Cardiac fibroblast (primary cell): ENCODE measurements at regions not wholly inside any gene's neighbourhood (a gene's known extent, or its start where the extent isn't known, plus 50 kb on each side); places are given as distances from the start of the nearest gene placed in this dataset.

Experiments used
- DNase-seq, 2 donors: peaks; one replicate each; pipeline versions ENCODE4 v3.0.0 to v3.0.0-alpha.2; 2010; ENCODE audit warnings: low read depth in 2 of 2
- H3K4me3 ChIP-seq, 2 donors: replicated peaks in 1 of 2; 1 replicate in 1 of 2; 2 replicates in 1 of 2; pipeline ENCODE4 v1.5.1; 2011; ENCODE audit warnings: low read depth in 2 of 2, low read length in 2 of 2, mild to moderate bottlenecking in 2 of 2, moderate library complexity in 1 of 2
- CTCF ChIP-seq: IDR thresholded peaks from one replicate; pipeline ENCODE4 v1.5.1; 2011; ENCODE audit warnings: low read depth, mild to moderate bottlenecking, low read length, inconsistent platforms

DNA sequence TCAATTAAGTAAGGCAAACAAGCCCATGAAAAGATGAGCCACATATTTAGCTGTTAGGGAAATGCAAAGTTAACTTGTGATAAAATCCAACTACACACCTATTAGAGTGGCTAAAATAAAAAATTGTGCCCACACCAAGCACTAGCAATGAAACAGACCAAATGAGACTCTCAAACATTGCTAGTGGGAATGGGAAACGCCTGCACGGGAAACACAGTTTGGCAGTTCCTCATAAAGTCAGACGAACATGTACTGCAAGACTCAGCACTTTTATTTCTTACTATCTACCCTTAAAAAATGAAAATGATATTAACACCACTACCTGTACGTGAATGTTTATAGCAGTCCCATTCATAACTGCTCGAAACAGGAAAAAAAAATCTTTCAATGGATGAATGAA, 392.1 kb upstream of the NOX3 start:
- no peak for DNase-seq
- no peak overlapping the region for H3K4me3 ChIP-seq
- no peak for TF ChIP-seq CTCF

GRCh38 chr6:155837474-155837873, 381.8 kb upstream of the NOX3 start:
- TF ChIP-seq CTCF, result no peak
- no peak overlapping the region for H3K4me3 ChIP-seq
- no peak for DNase-seq

DNA sequence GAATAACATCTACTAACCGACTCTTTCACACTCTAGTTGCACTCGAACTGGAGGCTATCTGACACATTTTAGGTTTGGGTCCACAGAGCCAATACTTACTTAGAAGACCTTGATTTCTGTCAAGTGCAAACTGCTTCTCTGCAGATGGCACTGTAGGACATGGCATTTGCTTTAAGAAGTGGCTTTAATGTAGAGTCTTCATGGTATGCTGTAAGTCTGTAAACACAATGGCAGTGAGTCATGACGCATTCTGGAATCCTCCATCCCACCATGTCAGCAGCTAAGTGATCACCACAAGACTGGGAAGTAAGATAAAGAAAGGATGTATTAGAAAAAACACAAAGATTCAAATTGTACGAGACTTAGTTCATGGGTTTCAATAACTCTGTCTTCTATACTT, 377.0 kb upstream of the NOX3 start:
- no peak overlapping the region for H3K4me3 ChIP-seq
- peak; percentile 54 to 61 for DNase-seq
- no peak for TF ChIP-seq CTCF

DNA sequence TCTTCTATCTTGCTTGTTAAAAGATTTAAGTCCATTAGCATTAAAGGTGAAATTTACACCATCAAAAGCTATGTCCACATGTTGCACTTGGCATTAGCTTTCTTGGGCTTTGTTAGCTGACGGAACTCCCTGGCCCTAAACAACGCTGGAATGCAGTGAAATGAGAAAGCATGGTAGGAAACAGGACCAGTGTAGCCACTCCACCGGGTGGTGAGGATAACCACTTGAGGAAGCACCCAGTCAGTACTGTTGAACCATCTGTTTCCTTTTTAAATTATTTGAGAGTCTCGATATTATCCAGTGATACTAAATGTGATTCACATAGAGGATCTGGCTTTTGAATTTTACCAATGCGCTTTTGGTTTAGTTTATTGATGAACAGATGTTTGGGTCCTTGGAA, 374.9 kb upstream of the NOX3 start:
- DNase-seq, result no peak
- no peak overlapping the region for H3K4me3 ChIP-seq

DNA sequence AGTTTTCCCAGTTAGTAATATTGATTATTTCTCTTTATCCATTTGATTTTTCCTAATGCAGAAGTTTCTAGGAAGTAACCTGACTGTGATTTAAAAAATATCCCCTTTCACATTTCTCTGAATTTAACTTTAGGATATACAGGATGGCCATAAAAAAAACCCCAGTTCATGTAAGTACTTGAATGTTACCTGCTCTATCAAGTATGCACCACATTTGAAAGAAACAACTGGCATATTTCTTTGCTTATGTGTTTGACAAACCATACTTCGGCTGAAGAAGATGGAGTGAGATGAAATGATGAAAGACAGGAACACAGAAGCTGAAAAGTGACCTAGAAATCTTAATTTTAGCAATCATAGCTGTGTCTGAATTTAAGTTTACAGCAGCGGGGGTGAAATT, 374.0 kb upstream of the NOX3 start:
- no peak overlapping the region for H3K4me3 ChIP-seq
- no peak for TF ChIP-seq CTCF
- DNase-seq, result no peak

More for the DNA sequence above, 374.9 kb upstream of the NOX3 start:
- no peak for TF ChIP-seq CTCF

GRCh38 chr6:155828989-155829388, 373.4 kb upstream of the NOX3 start:
- DNase-seq, result no peak
- no peak for TF ChIP-seq CTCF
- no peak overlapping the region for H3K4me3 ChIP-seq

DNA sequence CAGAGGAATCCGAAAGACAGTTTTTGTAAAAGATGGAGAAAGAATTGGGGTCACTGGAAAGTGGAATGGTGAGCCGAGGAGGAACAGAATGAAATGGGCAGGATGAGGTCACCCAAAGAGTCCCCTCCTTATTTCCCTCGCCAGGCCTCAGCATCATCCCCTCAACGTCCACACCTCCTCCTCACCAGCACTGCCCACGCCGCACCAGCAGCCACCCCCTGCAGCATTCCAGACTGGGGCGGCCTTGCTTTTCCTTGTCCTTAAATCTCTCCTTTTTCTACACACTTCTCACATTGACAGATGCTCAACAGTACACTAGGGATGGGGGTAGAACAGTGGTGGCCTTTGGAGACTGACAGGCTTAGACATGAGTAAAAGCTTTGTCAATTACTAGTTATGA, 363.1 kb upstream of the NOX3 start:
- no peak for TF ChIP-seq CTCF
- H3K4me3 ChIP-seq, result no peak overlapping the region
- no peak for DNase-seq
